Neuronal stem cell (in vitro differentiated cells): ENCODE measurements at regions not wholly inside any gene's neighbourhood (a gene's known extent, or its start where the extent isn't known, plus 50 kb on each side); places are given as distances from the start of the nearest gene placed in this dataset.
"Not testable (repeated sequence)": the region's sequence is repeated elsewhere in the genome, so short reads cannot be mapped to it uniquely, and the experiment has no call there.

Experiments
- DNase-seq: peaks from one replicate; pipeline ENCODE4 v3.0.0-alpha.2; 2013; ENCODE audit warnings: low spot score
- H2AFZ ChIP-seq: one replicate; pipeline ENCODE4 v1.6.1; 2013; ENCODE audit warnings: mild to moderate bottlenecking, low read length, inconsistent platforms
- H2AK5ac ChIP-seq: 2 replicates; pipeline ENCODE4 v1.6.1; 2013; ENCODE audit warnings: low read depth, mild to moderate bottlenecking, inconsistent platforms, low read length, moderate library complexity, mixed read lengths
- H2BK120ac ChIP-seq: 2 replicates; pipeline ENCODE4 v1.6.1; 2013; ENCODE audit warnings: low read depth, mild to moderate bottlenecking, inconsistent platforms, low read length, moderate library complexity, mixed read lengths
- H2BK12ac ChIP-seq: one replicate; pipeline ENCODE4 v1.6.1; 2013; ENCODE audit warnings: low read length, inconsistent platforms
- H2BK15ac ChIP-seq: 2 replicates; pipeline ENCODE4 v1.6.1; 2013; ENCODE audit warnings: mild to moderate bottlenecking, low read length, inconsistent platforms, mixed read lengths
- H2BK5ac ChIP-seq: one replicate; pipeline ENCODE4 v1.6.1; 2013; ENCODE audit warnings: inconsistent platforms, mild to moderate bottlenecking, low read length, moderate library complexity
- H3K14ac ChIP-seq: one replicate; pipeline ENCODE4 v1.6.1; 2013; ENCODE audit warnings: low read length, inconsistent platforms
- H3K18ac ChIP-seq: 2 replicates; pipeline ENCODE4 v1.6.1; 2013; ENCODE audit warnings: low read length, inconsistent platforms
- H3K23ac ChIP-seq: 2 replicates; pipeline ENCODE4 v1.6.1; 2013; ENCODE audit warnings: low read depth, mild to moderate bottlenecking, mixed read lengths, low read length, inconsistent platforms; ENCODE audit not compliant: poor library complexity
- H3K27ac ChIP-seq: replicated peaks from 3 replicates; pipeline ENCODE4 v1.5.1; 2013; ENCODE audit warnings: low read length, inconsistent platforms
- H3K27me3 ChIP-seq, 3 experiments: 2 replicates each; pipeline ENCODE4 v1.6.1; 2013; ENCODE audit warnings: low read length in 3 of 3, mild to moderate bottlenecking in 2 of 3, inconsistent platforms in 1 of 3, low read depth in 1 of 3, mixed read lengths in 1 of 3, moderate library complexity in 1 of 3; ENCODE audit not compliant: control insufficient read depth in 3 of 3, insufficient read depth in 3 of 3
- H3K36me3 ChIP-seq, 2 donors: replicated peaks in 1 of 2; 2 replicates each; pipeline ENCODE4 v1.6.1; 2013; ENCODE audit warnings: low read length in 2 of 2; ENCODE audit not compliant: control insufficient read depth in 2 of 2, insufficient read depth in 2 of 2
- H3K4ac ChIP-seq: 2 replicates; pipeline ENCODE4 v1.6.1; 2013; ENCODE audit warnings: inconsistent platforms, mild to moderate bottlenecking, low read length, moderate library complexity
- H3K4me1 ChIP-seq, 2 donors: 1 replicate in 1 of 2; 2 replicates in 1 of 2; pipeline ENCODE4 v1.6.1; 2013; ENCODE audit warnings: low read length in 2 of 2, low read depth in 1 of 2; ENCODE audit not compliant: control insufficient read depth in 2 of 2, insufficient read depth in 1 of 2
- H3K4me2 ChIP-seq: one replicate; pipeline ENCODE4 v1.6.1; 2013; ENCODE audit warnings: mild to moderate bottlenecking, low read length, inconsistent platforms; ENCODE audit not compliant: insufficient read depth, poor library complexity, severe bottlenecking
- H3K4me3 ChIP-seq, 2 donors: 2 replicates each; pipeline ENCODE4 v1.5.1; 2013; ENCODE audit warnings: low read length in 2 of 2, mild to moderate bottlenecking in 2 of 2, inconsistent platforms in 1 of 2, moderate library complexity in 1 of 2
- H3K79me1 ChIP-seq: one replicate; pipeline ENCODE4 v1.6.1; 2013; ENCODE audit warnings: low read depth, mild to moderate bottlenecking, inconsistent platforms, low read length, moderate library complexity
- H3K9ac ChIP-seq: one replicate; pipeline ENCODE4 v1.6.1; 2013; ENCODE audit warnings: mild to moderate bottlenecking, low read depth, low read length, inconsistent platforms; ENCODE audit not compliant: poor library complexity
- H3K9me3 ChIP-seq, 2 donors: replicated peaks in 1 of 2; 2 replicates each; pipeline versions ENCODE3 to v1.6.1; 2013; ENCODE audit warnings: low read length in 2 of 2, mild to moderate bottlenecking in 2 of 2, inconsistent platforms in 1 of 2, low read depth in 1 of 2, mixed read lengths in 1 of 2, moderate library complexity in 1 of 2; ENCODE audit not compliant: control insufficient read depth in 2 of 2, insufficient read depth in 1 of 2
- H4K8ac ChIP-seq: one replicate; pipeline ENCODE4 v1.6.1; 2013; ENCODE audit warnings: low read depth, mild to moderate bottlenecking, inconsistent platforms, low read length, moderate library complexity
- H4K91ac ChIP-seq: one replicate; pipeline ENCODE4 v1.6.1; 2013; ENCODE audit warnings: low read length, low read depth, mild to moderate bottlenecking, inconsistent platforms; ENCODE audit not compliant: poor library complexity
- WGBS, 2 donors: extraction: QIAGEN DNeasy Blood & Tissue Kit; methylation state at CpG; one replicate each; pipeline ENCODE4 v1.1.7; 2013; ENCODE audit warnings: missing lambda C conversion rate in 2 of 2, mixed read lengths in 1 of 2; ENCODE audit not compliant: insufficient read length in 2 of 2, insufficient replicate concordance in 1 of 2; ENCODE audit errors: extremely low coverage in 2 of 2; 5-methylcytosine and 5-hydroxymethylcytosine counted together

GRCh38 chr4:49147143-49147542 lies 161.1 kb downstream of the CWH43 start:
- not testable (repeated sequence) for H2AFZ ChIP-seq, H3K4ac ChIP-seq, H3K4me3 ChIP-seq, H2BK5ac ChIP-seq, H3K23ac ChIP-seq, H3K27me3 ChIP-seq, H3K79me1 ChIP-seq, H3K9ac ChIP-seq, H3K27ac ChIP-seq, H3K14ac ChIP-seq, DNase-seq, H2BK120ac ChIP-seq, H3K4me2 ChIP-seq, H2AK5ac ChIP-seq, H3K36me3 ChIP-seq, H4K91ac ChIP-seq, H2BK15ac ChIP-seq, H3K18ac ChIP-seq, H3K4me1 ChIP-seq, H2BK12ac ChIP-seq, H4K8ac ChIP-seq
- peaks cover 6 to 25% of the 10 kb centered on the region in 2 donors for H3K9me3 ChIP-seq
- no CpG with 5 or more reads among the region's 7 CpGs for WGBS, 2 donors

GRCh38 chr4:49147596-49147995 lies 161.5 kb downstream of the CWH43 start:
- not testable (repeated sequence) for H3K23ac ChIP-seq, H3K4ac ChIP-seq, H2AFZ ChIP-seq, H3K79me1 ChIP-seq, H3K14ac ChIP-seq, H2BK15ac ChIP-seq, H4K8ac ChIP-seq, H3K4me3 ChIP-seq, H2BK5ac ChIP-seq, H4K91ac ChIP-seq, H2AK5ac ChIP-seq, H3K4me1 ChIP-seq, H2BK12ac ChIP-seq, H3K27ac ChIP-seq, H3K4me2 ChIP-seq, H3K27me3 ChIP-seq, H3K36me3 ChIP-seq, DNase-seq, H3K18ac ChIP-seq, H3K9ac ChIP-seq, H2BK120ac ChIP-seq
- 83 to 100% methylated on average over 3 to 4 of the region's 6 CpGs for WGBS, 2 donors
- peaks cover 7 to 25% of the 10 kb centered on the region in 2 donors for H3K9me3 ChIP-seq

- H4K91ac ChIP-seq, H2BK5ac ChIP-seq, H3K4me3 ChIP-seq, H3K23ac ChIP-seq, H2BK15ac ChIP-seq, H3K79me1 ChIP-seq, H2BK12ac ChIP-seq, H3K4ac ChIP-seq, H2AK5ac ChIP-seq, H2BK120ac ChIP-seq, H3K18ac ChIP-seq, H2AFZ ChIP-seq, H3K27ac ChIP-seq, H4K8ac ChIP-seq, H3K27me3 ChIP-seq, H3K14ac ChIP-seq, H3K4me2 ChIP-seq, H3K4me1 ChIP-seq, H3K36me3 ChIP-seq, H3K9ac ChIP-seq: not testable (repeated sequence)
- DNase-seq, result peak; percentile 99
- 100% methylated on average over 8 to 17 of the region's 21 CpGs for WGBS, 2 donors
- peaks cover 7 to 33% of the 10 kb centered on the region in 2 donors for H3K9me3 ChIP-seq
Measured at GRCh38 chr4:49149006-49149975, 163.2 kb downstream of the CWH43 start.

GRCh38 chr4:49150351-49151083 lies 164.4 kb downstream of the CWH43 start:
- H2AFZ ChIP-seq, result not testable (repeated sequence)

More at GRCh38 chr4:49150351-49151083, 164.4 kb downstream of the CWH43 start:
- H4K91ac ChIP-seq, H3K9ac ChIP-seq, H2BK5ac ChIP-seq, H3K4ac ChIP-seq, H3K4me3 ChIP-seq, H2BK120ac ChIP-seq, H4K8ac ChIP-seq, H2AK5ac ChIP-seq, H3K4me2 ChIP-seq, H2BK15ac ChIP-seq, H3K23ac ChIP-seq, H2BK12ac ChIP-seq, H3K79me1 ChIP-seq, H3K14ac ChIP-seq, H3K4me1 ChIP-seq, H3K18ac ChIP-seq, H3K27ac ChIP-seq, DNase-seq, H3K36me3 ChIP-seq, H3K27me3 ChIP-seq: not testable (repeated sequence)
- 100% methylated on average over 1 to 4 of the region's 10 CpGs for WGBS, 2 donors
- peaks cover 7 to 42% of the 10 kb centered on the region in 2 donors for H3K9me3 ChIP-seq
